ENCODE measurements at regions not wholly inside any gene's neighbourhood (a gene's known extent, or its start where the extent isn't known, plus 50 kb on each side); places are given as distances from the start of the nearest gene placed in this dataset.

DNA sequence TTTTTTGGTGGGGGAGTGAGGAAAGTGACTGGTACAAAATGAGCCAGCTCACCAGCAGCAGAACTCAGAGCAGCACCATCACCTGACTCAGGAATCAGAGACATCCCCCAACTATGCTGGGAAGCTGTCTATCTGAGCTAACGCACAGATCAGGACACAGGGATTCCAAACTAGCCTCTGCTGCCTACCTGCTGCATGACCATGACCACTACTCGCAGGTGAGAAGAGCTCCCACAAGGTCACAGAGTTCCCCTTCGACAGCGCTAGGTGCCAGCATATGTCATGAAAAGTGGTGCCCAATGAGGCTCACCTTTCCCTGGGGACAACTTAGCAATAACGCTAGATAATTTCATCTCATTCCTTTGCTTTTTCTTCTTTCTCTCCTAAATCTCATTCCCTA lies 662.6 kb upstream of the CPEB2 start:
- no peak overlapping the region for H3K27ac ChIP-seq (ENCODE audit: low read depth in 1 of 2, low read length in 2 of 2)
- H3K9ac ChIP-seq (ENCODE audit: low read depth in 1 of 2, low read length in 2 of 2) = no peak overlapping the region
- TF ChIP-seq, protein P1, sequence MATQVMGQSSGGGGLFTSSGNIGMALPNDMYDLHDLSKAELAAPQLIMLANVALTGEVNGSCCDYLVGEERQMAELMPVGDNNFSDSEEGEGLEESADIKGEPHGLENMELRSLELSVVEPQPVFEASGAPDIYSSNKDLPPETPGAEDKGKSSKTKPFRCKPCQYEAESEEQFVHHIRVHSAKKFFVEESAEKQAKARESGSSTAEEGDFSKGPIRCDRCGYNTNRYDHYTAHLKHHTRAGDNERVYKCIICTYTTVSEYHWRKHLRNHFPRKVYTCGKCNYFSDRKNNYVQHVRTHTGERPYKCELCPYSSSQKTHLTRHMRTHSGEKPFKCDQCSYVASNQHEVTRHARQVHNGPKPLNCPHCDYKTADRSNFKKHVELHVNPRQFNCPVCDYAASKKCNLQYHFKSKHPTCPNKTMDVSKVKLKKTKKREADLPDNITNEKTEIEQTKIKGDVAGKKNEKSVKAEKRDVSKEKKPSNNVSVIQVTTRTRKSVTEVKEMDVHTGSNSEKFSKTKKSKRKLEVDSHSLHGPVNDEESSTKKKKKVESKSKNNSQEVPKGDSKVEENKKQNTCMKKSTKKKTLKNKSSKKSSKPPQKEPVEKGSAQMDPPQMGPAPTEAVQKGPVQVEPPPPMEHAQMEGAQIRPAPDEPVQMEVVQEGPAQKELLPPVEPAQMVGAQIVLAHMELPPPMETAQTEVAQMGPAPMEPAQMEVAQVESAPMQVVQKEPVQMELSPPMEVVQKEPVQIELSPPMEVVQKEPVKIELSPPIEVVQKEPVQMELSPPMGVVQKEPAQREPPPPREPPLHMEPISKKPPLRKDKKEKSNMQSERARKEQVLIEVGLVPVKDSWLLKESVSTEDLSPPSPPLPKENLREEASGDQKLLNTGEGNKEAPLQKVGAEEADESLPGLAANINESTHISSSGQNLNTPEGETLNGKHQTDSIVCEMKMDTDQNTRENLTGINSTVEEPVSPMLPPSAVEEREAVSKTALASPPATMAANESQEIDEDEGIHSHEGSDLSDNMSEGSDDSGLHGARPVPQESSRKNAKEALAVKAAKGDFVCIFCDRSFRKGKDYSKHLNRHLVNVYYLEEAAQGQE (IDR thresholded peaks at IDR 0.05) = no peak
- no peak for TF ChIP-seq RXRA (IDR thresholded peaks at IDR 0.05)
- TF ChIP-seq HNF4G (IDR thresholded peaks at IDR 0.05) = no peak
- TF ChIP-seq EGR1 (IDR thresholded peaks at IDR 0.05; ENCODE audit: low read depth in 2 of 2) = no peak
- no peak for TF ChIP-seq FOXA2 (IDR thresholded peaks at IDR 0.05)
- TF ChIP-seq HNF4A (conservative IDR thresholded peaks at IDR 0.05) = no peak
- no peak for TF ChIP-seq TAF1 (conservative IDR thresholded peaks at IDR 0.05)
- no peak for TF ChIP-seq YY1 (IDR thresholded peaks at IDR 0.05)
- TF ChIP-seq JUND (IDR thresholded peaks at IDR 0.05) = no peak
- TF ChIP-seq, protein P2, sequence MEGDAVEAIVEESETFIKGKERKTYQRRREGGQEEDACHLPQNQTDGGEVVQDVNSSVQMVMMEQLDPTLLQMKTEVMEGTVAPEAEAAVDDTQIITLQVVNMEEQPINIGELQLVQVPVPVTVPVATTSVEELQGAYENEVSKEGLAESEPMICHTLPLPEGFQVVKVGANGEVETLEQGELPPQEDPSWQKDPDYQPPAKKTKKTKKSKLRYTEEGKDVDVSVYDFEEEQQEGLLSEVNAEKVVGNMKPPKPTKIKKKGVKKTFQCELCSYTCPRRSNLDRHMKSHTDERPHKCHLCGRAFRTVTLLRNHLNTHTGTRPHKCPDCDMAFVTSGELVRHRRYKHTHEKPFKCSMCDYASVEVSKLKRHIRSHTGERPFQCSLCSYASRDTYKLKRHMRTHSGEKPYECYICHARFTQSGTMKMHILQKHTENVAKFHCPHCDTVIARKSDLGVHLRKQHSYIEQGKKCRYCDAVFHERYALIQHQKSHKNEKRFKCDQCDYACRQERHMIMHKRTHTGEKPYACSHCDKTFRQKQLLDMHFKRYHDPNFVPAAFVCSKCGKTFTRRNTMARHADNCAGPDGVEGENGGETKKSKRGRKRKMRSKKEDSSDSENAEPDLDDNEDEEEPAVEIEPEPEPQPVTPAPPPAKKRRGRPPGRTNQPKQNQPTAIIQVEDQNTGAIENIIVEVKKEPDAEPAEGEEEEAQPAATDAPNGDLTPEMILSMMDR (IDR thresholded peaks at IDR 0.05; ENCODE audit: low read depth, low read length, missing input control) = no peak
- TF ChIP-seq, protein P3, sequence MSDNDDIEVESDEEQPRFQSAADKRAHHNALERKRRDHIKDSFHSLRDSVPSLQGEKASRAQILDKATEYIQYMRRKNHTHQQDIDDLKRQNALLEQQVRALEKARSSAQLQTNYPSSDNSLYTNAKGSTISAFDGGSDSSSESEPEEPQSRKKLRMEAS (IDR thresholded peaks at IDR 0.05) = no peak
- no peak for TF ChIP-seq NR2F2 (IDR thresholded peaks at IDR 0.05)
- TF ChIP-seq, protein P4, sequence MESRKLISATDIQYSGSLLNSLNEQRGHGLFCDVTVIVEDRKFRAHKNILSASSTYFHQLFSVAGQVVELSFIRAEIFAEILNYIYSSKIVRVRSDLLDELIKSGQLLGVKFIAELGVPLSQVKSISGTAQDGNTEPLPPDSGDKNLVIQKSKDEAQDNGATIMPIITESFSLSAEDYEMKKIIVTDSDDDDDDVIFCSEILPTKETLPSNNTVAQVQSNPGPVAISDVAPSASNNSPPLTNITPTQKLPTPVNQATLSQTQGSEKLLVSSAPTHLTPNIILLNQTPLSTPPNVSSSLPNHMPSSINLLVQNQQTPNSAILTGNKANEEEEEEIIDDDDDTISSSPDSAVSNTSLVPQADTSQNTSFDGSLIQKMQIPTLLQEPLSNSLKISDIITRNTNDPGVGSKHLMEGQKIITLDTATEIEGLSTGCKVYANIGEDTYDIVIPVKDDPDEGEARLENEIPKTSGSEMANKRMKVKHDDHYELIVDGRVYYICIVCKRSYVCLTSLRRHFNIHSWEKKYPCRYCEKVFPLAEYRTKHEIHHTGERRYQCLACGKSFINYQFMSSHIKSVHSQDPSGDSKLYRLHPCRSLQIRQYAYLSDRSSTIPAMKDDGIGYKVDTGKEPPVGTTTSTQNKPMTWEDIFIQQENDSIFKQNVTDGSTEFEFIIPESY (IDR thresholded peaks at IDR 0.05) = no peak
- TF ChIP-seq SP1 (IDR thresholded peaks at IDR 0.05) = no peak
- TF ChIP-seq, protein P5, sequence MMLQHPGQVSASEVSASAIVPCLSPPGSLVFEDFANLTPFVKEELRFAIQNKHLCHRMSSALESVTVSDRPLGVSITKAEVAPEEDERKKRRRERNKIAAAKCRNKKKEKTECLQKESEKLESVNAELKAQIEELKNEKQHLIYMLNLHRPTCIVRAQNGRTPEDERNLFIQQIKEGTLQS (IDR thresholded peaks at IDR 0.05) = no peak
- TF ChIP-seq RAD21 (IDR thresholded peaks at IDR 0.05) = no peak
- TF ChIP-seq GABPA (IDR thresholded peaks at IDR 0.05 in 1 of 2, conservative IDR thresholded peaks at IDR 0.05 in 1 of 2) = no peak
- TF ChIP-seq FOXA1 (IDR thresholded peaks at IDR 0.05) = no peak
- H3K9me3 ChIP-seq (ENCODE audit: control insufficient read depth in 4 of 4, low read length in 3 of 4) = peaks cover 0 to 2% (median 0%) of the 10 kb centered on the region in 4 donors
- peaks cover 0 to 3% (median 0%) of the 10 kb centered on the region in 4 donors for H3K27me3 ChIP-seq (ENCODE audit: control insufficient read depth in 4 of 4, insufficient read depth in 4 of 4, low read length in 3 of 4)
- 80% methylated on average over 5 of the region's 5 CpGs for WGBS
- no peak for DNase-seq (ENCODE audit: low spot score)
- H3K36me3 ChIP-seq (ENCODE audit: control insufficient read depth in 4 of 4, insufficient read depth in 3 of 4, low read depth in 1 of 4, low read length in 3 of 4) = no peaks in the 10 kb centered on the region
- H3K4me1 ChIP-seq (ENCODE audit: control insufficient read depth in 4 of 4, insufficient read depth in 4 of 4, low read length in 3 of 4) = no peaks in the 10 kb centered on the region
- H3K4me3 ChIP-seq (ENCODE audit: low read depth in 1 of 3, low read length in 3 of 3) = no peak overlapping the region

All from liver (tissue), 8 donors.